HL-60 (cell line): ENCODE measurements at regions not wholly inside any gene's neighbourhood (a gene's known extent, or its start where the extent isn't known, plus 50 kb on each side); places are given as distances from the start of the nearest gene placed in this dataset.

Experiments
- GABPA ChIP-seq: IDR thresholded peaks from 2 replicates; pipeline ENCODE4 v1.6.1; 2012; ENCODE audit warnings: low read depth
- POLR2AphosphoS5 ChIP-seq: IDR thresholded peaks from 2 replicates; pipeline ENCODE4 v1.6.1; 2012; ENCODE audit warnings: low read depth
- SPI1 ChIP-seq: IDR thresholded peaks from 2 replicates; pipeline ENCODE4 v1.6.1; 2012; ENCODE audit warnings: low read depth, mild to moderate bottlenecking, borderline replicate concordance
- TF ChIP-seq, protein P1 (sequence below): IDR thresholded peaks from one replicate; pipeline ENCODE4 v1.5.1; 2011; ENCODE audit warnings: low read length, control low read depth, inconsistent platforms; ENCODE audit not compliant: insufficient read depth

DNA sequence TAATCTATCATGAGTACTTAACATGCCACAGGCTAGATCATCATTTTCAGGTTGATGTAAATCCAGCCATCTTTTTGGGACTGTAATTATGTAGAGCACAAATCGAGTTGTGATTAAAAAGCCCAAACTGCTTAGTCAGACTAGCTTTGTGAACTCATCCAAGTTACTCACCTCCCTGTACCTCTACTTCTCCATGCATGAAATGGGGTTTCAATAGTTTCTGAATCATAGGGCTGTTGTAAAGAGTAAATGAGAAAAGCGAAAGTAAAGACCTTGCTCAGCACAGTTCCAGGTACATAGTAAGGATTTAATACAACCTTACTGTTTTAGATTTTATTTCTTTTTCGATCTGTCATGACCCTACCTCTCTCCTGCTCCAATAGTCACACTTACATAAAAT, 85.6 kb upstream of the GAP43 start:
- TF ChIP-seq, protein P1, sequence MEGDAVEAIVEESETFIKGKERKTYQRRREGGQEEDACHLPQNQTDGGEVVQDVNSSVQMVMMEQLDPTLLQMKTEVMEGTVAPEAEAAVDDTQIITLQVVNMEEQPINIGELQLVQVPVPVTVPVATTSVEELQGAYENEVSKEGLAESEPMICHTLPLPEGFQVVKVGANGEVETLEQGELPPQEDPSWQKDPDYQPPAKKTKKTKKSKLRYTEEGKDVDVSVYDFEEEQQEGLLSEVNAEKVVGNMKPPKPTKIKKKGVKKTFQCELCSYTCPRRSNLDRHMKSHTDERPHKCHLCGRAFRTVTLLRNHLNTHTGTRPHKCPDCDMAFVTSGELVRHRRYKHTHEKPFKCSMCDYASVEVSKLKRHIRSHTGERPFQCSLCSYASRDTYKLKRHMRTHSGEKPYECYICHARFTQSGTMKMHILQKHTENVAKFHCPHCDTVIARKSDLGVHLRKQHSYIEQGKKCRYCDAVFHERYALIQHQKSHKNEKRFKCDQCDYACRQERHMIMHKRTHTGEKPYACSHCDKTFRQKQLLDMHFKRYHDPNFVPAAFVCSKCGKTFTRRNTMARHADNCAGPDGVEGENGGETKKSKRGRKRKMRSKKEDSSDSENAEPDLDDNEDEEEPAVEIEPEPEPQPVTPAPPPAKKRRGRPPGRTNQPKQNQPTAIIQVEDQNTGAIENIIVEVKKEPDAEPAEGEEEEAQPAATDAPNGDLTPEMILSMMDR, result no peak
- no peak for TF ChIP-seq POLR2AphosphoS5
- TF ChIP-seq SPI1, result no peak
- TF ChIP-seq GABPA, result no peak
